ENCODE measurements at regions not wholly inside any gene's neighbourhood (a gene's known extent, or its start where the extent isn't known, plus 50 kb on each side); places are given as distances from the start of the nearest gene placed in this dataset.

GRCh38 chr13:111966933-111967332, 100.0 kb upstream of the SOX1 start:
- TF ChIP-seq EZH2 (IDR thresholded peaks at IDR 0.05; ENCODE audit: borderline replicate concordance, low read length) (no peak), CTCF (conservative IDR thresholded peaks at IDR 0.05 in 1 of 2, IDR thresholded peaks at IDR 0.05 in 1 of 2; ENCODE audit: extremely low read depth in 1 of 2, insufficient read depth in 1 of 2, low read depth in 1 of 2, low read length in 2 of 2) (no peak)

Data from mammary epithelial cell (primary cell).